Thyroid gland (tissue), 4 donors: ENCODE measurements at regions not wholly inside any gene's neighbourhood (a gene's known extent, or its start where the extent isn't known, plus 50 kb on each side); places are given as distances from the start of the nearest gene placed in this dataset.

Experiments used
- DNase-seq, 2 donors: peaks; one replicate each; pipeline ENCODE4 v3.0.0-alpha.2; 2019
- H3K27ac ChIP-seq, 3 donors: fragments of 200-600 bp; sonication (generic); 1 replicate in 2 of 3; 2 replicates in 1 of 3; pipeline ENCODE4 v1.5.1; 2016 to 2019; ENCODE audit warnings: mild to moderate bottlenecking in 1 of 3, moderate library complexity in 1 of 3
- H3K27me3 ChIP-seq: fragments of 200-600 bp; sonication (generic); one replicate; pipeline ENCODE4 v1.5.1; 2019
- H3K36me3 ChIP-seq, 2 donors: fragments of 200-600 bp; sonication (generic); one replicate each; pipeline ENCODE4 v1.5.1; 2016 to 2019
- H3K4me1 ChIP-seq, 2 donors: fragments of 200-600 bp; sonication (generic); one replicate each; pipeline ENCODE4 v1.5.1; 2017 to 2019
- H3K4me3 ChIP-seq, 3 donors: fragments of 200-600 bp; sonication (generic); replicated peaks in 1 of 3; 1 replicate in 2 of 3; 2 replicates in 1 of 3; pipeline ENCODE4 v1.5.1; 2016; ENCODE audit warnings: mild to moderate bottlenecking in 1 of 3
- H3K9me3 ChIP-seq: fragments of 200-600 bp; sonication (generic); one replicate; pipeline ENCODE4 v1.5.1; 2017
- POLR2A ChIP-seq, 2 donors: fragments of 450-650 bp; IDR thresholded peaks; one replicate each; pipeline ENCODE4 v1.6.1; 2017; ENCODE audit warnings: antibody characterized with exemption in 2 of 2, mild to moderate bottlenecking in 2 of 2, moderate library complexity in 1 of 2
- WGBS, 2 donors: methylation state at CpG; one replicate each; pipeline ENCODE4 v1.1.5; 2017; 5-methylcytosine and 5-hydroxymethylcytosine counted together
- intact Hi-C: fragments of 100-400 bp; cut with DNase I; formaldehyde crosslinking; loops from one replicate; pipeline ENCODE4 v1.15.1; 2023
- TF ChIP-seq, protein P1 (sequence below), 6 experiments: fragments of 200-600 bp in 3 of 6; fragments of 450-650 bp in 3 of 6; sonication (generic) in 3 of 6; IDR thresholded peaks; one replicate each; pipeline ENCODE4 v1.5.1; 2016 to 2019; ENCODE audit warnings: antibody characterized with exemption in 6 of 6, mild to moderate bottlenecking in 2 of 6, inconsistent platforms in 1 of 6, moderate library complexity in 1 of 6

- intact Hi-C loops, result no loop called here
- Histone ChIP-seq H3K36me3 (no peaks in the 10 kb centered on the region), H3K27me3 (no peaks in the 10 kb centered on the region), H3K4me1 (no peaks in the 10 kb centered on the region), H3K4me3 (no peak overlapping the region), H3K27ac (no peak overlapping the region), H3K9me3 (no peaks in the 10 kb centered on the region)
- DNase-seq, result no peak
- TF ChIP-seq, protein P1, sequence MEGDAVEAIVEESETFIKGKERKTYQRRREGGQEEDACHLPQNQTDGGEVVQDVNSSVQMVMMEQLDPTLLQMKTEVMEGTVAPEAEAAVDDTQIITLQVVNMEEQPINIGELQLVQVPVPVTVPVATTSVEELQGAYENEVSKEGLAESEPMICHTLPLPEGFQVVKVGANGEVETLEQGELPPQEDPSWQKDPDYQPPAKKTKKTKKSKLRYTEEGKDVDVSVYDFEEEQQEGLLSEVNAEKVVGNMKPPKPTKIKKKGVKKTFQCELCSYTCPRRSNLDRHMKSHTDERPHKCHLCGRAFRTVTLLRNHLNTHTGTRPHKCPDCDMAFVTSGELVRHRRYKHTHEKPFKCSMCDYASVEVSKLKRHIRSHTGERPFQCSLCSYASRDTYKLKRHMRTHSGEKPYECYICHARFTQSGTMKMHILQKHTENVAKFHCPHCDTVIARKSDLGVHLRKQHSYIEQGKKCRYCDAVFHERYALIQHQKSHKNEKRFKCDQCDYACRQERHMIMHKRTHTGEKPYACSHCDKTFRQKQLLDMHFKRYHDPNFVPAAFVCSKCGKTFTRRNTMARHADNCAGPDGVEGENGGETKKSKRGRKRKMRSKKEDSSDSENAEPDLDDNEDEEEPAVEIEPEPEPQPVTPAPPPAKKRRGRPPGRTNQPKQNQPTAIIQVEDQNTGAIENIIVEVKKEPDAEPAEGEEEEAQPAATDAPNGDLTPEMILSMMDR (IDR thresholded peaks at IDR 0.05), result no peak
- no peak for TF ChIP-seq POLR2A (IDR thresholded peaks at IDR 0.05)
- 83 to 84% methylated on average over 6 of the region's 6 CpGs for WGBS, 2 donors
Observed at GRCh38 chr9:73233359-73234007, 81.8 kb downstream of the ANXA1 start.

DNA sequence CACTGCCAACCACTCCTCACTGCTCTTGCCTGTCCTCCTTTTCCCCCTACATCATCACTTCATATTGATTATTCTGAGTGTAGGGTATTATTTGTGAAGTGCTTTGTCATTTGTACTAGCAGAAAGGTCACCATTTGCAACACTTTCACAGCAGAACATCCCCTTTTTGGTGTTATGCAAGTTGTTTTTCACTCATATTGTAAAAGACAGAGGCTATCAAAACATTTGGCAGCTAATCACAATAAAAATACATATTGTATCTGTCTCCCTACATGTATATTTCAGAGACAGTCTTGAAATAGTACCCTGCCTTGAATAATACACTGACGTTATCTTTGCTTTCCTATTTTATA lies 82.3 kb downstream of the ANXA1 start:
- Histone ChIP-seq H3K36me3 (no peaks in the 10 kb centered on the region), H3K27me3 (no peaks in the 10 kb centered on the region), H3K4me1 (no peaks in the 10 kb centered on the region), H3K9me3 (no peaks in the 10 kb centered on the region), H3K27ac (no peak overlapping the region), H3K4me3 (no peak overlapping the region)
- intact Hi-C loops, result no loop called here
- 90 to 94% methylated on average over 1 of the region's 1 CpG for WGBS, 2 donors
- TF ChIP-seq POLR2A (IDR thresholded peaks at IDR 0.05), result no peak
- TF ChIP-seq, protein P1 (IDR thresholded peaks at IDR 0.05), result no peak
- no peak for DNase-seq

- no peaks in the 10 kb centered on the region for H3K4me1 ChIP-seq
- intact Hi-C loops, result no loop called here
- H3K4me3 ChIP-seq, result no peak overlapping the region
- no peaks in the 10 kb centered on the region for H3K36me3 ChIP-seq
- 85 to 87% methylated on average over 1 of the region's 1 CpG for WGBS, 2 donors
- DNase-seq, result no peak
- TF ChIP-seq, protein P1 (IDR thresholded peaks at IDR 0.05), result no peak
- TF ChIP-seq POLR2A (IDR thresholded peaks at IDR 0.05), result no peak
- no peak overlapping the region for H3K27ac ChIP-seq
- no peaks in the 10 kb centered on the region for H3K9me3 ChIP-seq
- no peaks in the 10 kb centered on the region for H3K27me3 ChIP-seq
Observed at GRCh38 chr9:73237140-73237539, 85.5 kb downstream of the ANXA1 start.

- H3K27me3 ChIP-seq, result no peaks in the 10 kb centered on the region
- intact Hi-C loops, result no loop called here
- 87 to 92% methylated on average over 2 of the region's 2 CpGs for WGBS, 2 donors
- H3K4me1 ChIP-seq, result no peaks in the 10 kb centered on the region
- H3K9me3 ChIP-seq, result no peaks in the 10 kb centered on the region
- no peaks in the 10 kb centered on the region for H3K36me3 ChIP-seq
- no peak overlapping the region for H3K27ac ChIP-seq
- DNase-seq, result no peak
- no peak overlapping the region for H3K4me3 ChIP-seq
- TF ChIP-seq, protein P1 (IDR thresholded peaks at IDR 0.05), result no peak
- TF ChIP-seq POLR2A (IDR thresholded peaks at IDR 0.05), result no peak
Observed at GRCh38 chr9:73239570-73240265, 88.1 kb downstream of the ANXA1 start.

GRCh38 chr9:73243078-73243477 lies 91.4 kb downstream of the ANXA1 start:
- Histone ChIP-seq H3K36me3 (no peaks in the 10 kb centered on the region), H3K4me3 (no peak overlapping the region), H3K27me3 (no peaks in the 10 kb centered on the region), H3K27ac (no peak overlapping the region), H3K9me3 (no peaks in the 10 kb centered on the region), H3K4me1 (no peaks in the 10 kb centered on the region)
- WGBS, 2 donors, result 68 to 71% methylated on average over 2 of the region's 2 CpGs
- intact Hi-C loops, result no loop called here
- DNase-seq, result no peak
- TF ChIP-seq POLR2A (IDR thresholded peaks at IDR 0.05), result no peak
- TF ChIP-seq, protein P1 (IDR thresholded peaks at IDR 0.05), result no peak
